GM06990 (cell line): ENCODE measurements at regions not wholly inside any gene's neighbourhood (a gene's known extent, or its start where the extent isn't known, plus 50 kb on each side); places are given as distances from the start of the nearest gene placed in this dataset.

ENCODE experiments used
- DNase-seq: peaks from one replicate; pipeline ENCODE4 v3.0.0-alpha.2; 2011; ENCODE audit not compliant: insufficient read length; ENCODE audit errors: extremely low read depth
- H3K27me3 ChIP-seq: replicated peaks from 2 replicates; pipeline ENCODE4 v1.6.0; 2011; ENCODE audit warnings: low read length; ENCODE audit not compliant: control insufficient read depth, insufficient read depth
- H3K36me3 ChIP-seq: 2 replicates; pipeline ENCODE4 v1.5.1; 2011; ENCODE audit warnings: low read length; ENCODE audit not compliant: control insufficient read depth, insufficient read depth
- H3K4me3 ChIP-seq: replicated peaks from 2 replicates; pipeline ENCODE4 v1.5.1; 2011; ENCODE audit warnings: low read depth, mild to moderate bottlenecking, control low read depth, low read length
- CTCF ChIP-seq: IDR thresholded peaks from 2 replicates; pipeline ENCODE4 v1.5.1; 2011; ENCODE audit warnings: low read length, control low read depth, mild to moderate bottlenecking, inconsistent platforms; ENCODE audit not compliant: insufficient read depth, poor library complexity, severe bottlenecking

- DNase-seq: no peak
- no peak overlapping the region for H3K4me3 ChIP-seq
- no peaks in the 10 kb centered on the region for H3K27me3 ChIP-seq
- no peaks in the 10 kb centered on the region for H3K36me3 ChIP-seq
- peak; percentile 31 for TF ChIP-seq CTCF
Observed at GRCh38 chr4:116702949-116703348, 382.4 kb downstream of the TRAM1L1 start.

GRCh38 chr4:116688536-116688935 lies 396.8 kb downstream of the TRAM1L1 start:
- DNase-seq: no peak
- no peaks in the 10 kb centered on the region for H3K36me3 ChIP-seq
- TF ChIP-seq CTCF: no peak
- H3K4me3 ChIP-seq: no peak overlapping the region
- no peaks in the 10 kb centered on the region for H3K27me3 ChIP-seq

- Histone ChIP-seq H3K4me3 (no peak overlapping the region), H3K27me3 (no peaks in the 10 kb centered on the region), H3K36me3 (no peaks in the 10 kb centered on the region)
- TF ChIP-seq CTCF: no peak
- DNase-seq: no peak
Observed at GRCh38 chr4:116668190-116668589, 417.2 kb downstream of the TRAM1L1 start.

GRCh38 chr4:116665716-116666115 lies 419.7 kb downstream of the TRAM1L1 start:
- TF ChIP-seq CTCF: no peak
- no peak for DNase-seq
- Histone ChIP-seq H3K36me3 (no peaks in the 10 kb centered on the region), H3K4me3 (no peak overlapping the region), H3K27me3 (no peaks in the 10 kb centered on the region)

- H3K4me3 ChIP-seq: no peak overlapping the region
- TF ChIP-seq CTCF: no peak
- no peak for DNase-seq
- H3K27me3 ChIP-seq: no peaks in the 10 kb centered on the region
- no peaks in the 10 kb centered on the region for H3K36me3 ChIP-seq
Observed at GRCh38 chr4:116664198-116664597, 421.2 kb downstream of the TRAM1L1 start.

- no peaks in the 10 kb centered on the region for H3K36me3 ChIP-seq
- no peak for TF ChIP-seq CTCF
- DNase-seq: no peak
- H3K27me3 ChIP-seq: no peaks in the 10 kb centered on the region
- no peak overlapping the region for H3K4me3 ChIP-seq
Observed at GRCh38 chr4:116639070-116639577, 446.3 kb downstream of the TRAM1L1 start.
